Astrocyte of the cerebellum (primary cell): ENCODE measurements at regions not wholly inside any gene's neighbourhood (a gene's known extent, or its start where the extent isn't known, plus 50 kb on each side); places are given as distances from the start of the nearest gene placed in this dataset.

Source experiments
- DNase-seq: peaks from one replicate; pipeline ENCODE4 v3.0.0-alpha.2; 2011; ENCODE audit warnings: low read depth
- H3K4me3 ChIP-seq: 2 replicates; pipeline ENCODE4 v1.5.1; 2011; ENCODE audit warnings: mild to moderate bottlenecking, low read depth, low read length, moderate library complexity
- CTCF ChIP-seq: IDR thresholded peaks from 2 replicates; pipeline ENCODE4 v1.5.1; 2012; ENCODE audit warnings: low read length, low read depth, moderate library complexity, mild to moderate bottlenecking; ENCODE audit errors: missing control alignments
- in situ Hi-C: cut with HindIII; loops from 2 replicates; pipeline ENCODE4 v1.10.0; 2017; ENCODE audit warnings: low sequenced_read_pairs

- in situ Hi-C loops, result no loop called here
Measured at GRCh38 chr5:17359451-17360011, 138.5 kb upstream of the TAF11L2 start.

GRCh38 chr5:17360879-17361278 lies 137.2 kb upstream of the TAF11L2 start:
- H3K4me3 ChIP-seq, result no peak overlapping the region
- no peak for DNase-seq
- no peak for TF ChIP-seq CTCF
- in situ Hi-C loops, result no loop called here

More at GRCh38 chr5:17359451-17360011, 138.5 kb upstream of the TAF11L2 start:
- peak; percentile 92 for DNase-seq
- TF ChIP-seq CTCF, result no peak
- no peak overlapping the region for H3K4me3 ChIP-seq

GRCh38 chr5:17361331-17361730 lies 136.7 kb upstream of the TAF11L2 start:
- TF ChIP-seq CTCF, result no peak
- in situ Hi-C loops, result no loop called here
- no peak overlapping the region for H3K4me3 ChIP-seq
- DNase-seq, result no peak

GRCh38 chr5:17364987-17365810 lies 132.8 kb upstream of the TAF11L2 start:
- no peak for DNase-seq
- in situ Hi-C loops, result loop anchor here (5.0 kb wide), 1 partner anchor 38 kb away; no protein-coding TSS in a partner anchor
- no peak overlapping the region for H3K4me3 ChIP-seq
- no peak for TF ChIP-seq CTCF

GRCh38 chr5:17365811-17366138 lies 132.3 kb upstream of the TAF11L2 start:
- in situ Hi-C loops, result loop anchor here (5.0 kb wide), 1 partner anchor 38 kb away; no protein-coding TSS in a partner anchor
- no peak for TF ChIP-seq CTCF
- no peak overlapping the region for H3K4me3 ChIP-seq
- no peak for DNase-seq

GRCh38 chr5:17367256-17367840 lies 130.7 kb upstream of the TAF11L2 start:
- H3K4me3 ChIP-seq, result no peak overlapping the region
- no peak for DNase-seq
- no peak for TF ChIP-seq CTCF
- in situ Hi-C loops, result loop anchor here (5.0 kb wide), 1 partner anchor 40 kb away; no protein-coding TSS in a partner anchor
